HEK293T (cell line): ENCODE measurements at regions not wholly inside any gene's neighbourhood (a gene's known extent, or its start where the extent isn't known, plus 50 kb on each side); places are given as distances from the start of the nearest gene placed in this dataset.

ENCODE experiments used
- CTCF ChIA-PET: fragments of 350-600 bp; formaldehyde crosslinking; extraction: SDS; loops from one replicate; lab custom pipeline; 2021; ENCODE audit warnings: antibody characterized with exemption, inconsistent platforms; lab: Yijun Ruan, JAX
- POLR2A ChIA-PET: fragments of 350-600 bp; formaldehyde crosslinking; extraction: SDS; loops from one replicate; lab custom pipeline; 2020; ENCODE audit warnings: antibody characterized with exemption, inconsistent platforms; lab: Yijun Ruan, JAX
- DNase-seq: peaks from one replicate; pipeline ENCODE4 v3.0.0; 2012; ENCODE audit warnings: mixed read lengths; ENCODE audit errors: extremely low spot score
- ARNT ChIP-seq: fragments of 450-650 bp; IDR thresholded peaks from 2 replicates; pipeline ENCODE4 v1.6.1; 2017; ENCODE audit warnings: mild to moderate bottlenecking
- BHLHE40 ChIP-seq: fragments of 450-650 bp; IDR thresholded peaks from 2 replicates; pipeline ENCODE4 v1.6.1; 2016; ENCODE audit warnings: mild to moderate bottlenecking, moderate library complexity, borderline replicate concordance
- CTBP1 ChIP-seq: fragments of 450-650 bp; IDR thresholded peaks from 2 replicates; pipeline ENCODE4 v1.6.1; 2016; ENCODE audit warnings: borderline replicate concordance
- ELF4 ChIP-seq: fragments of 450-650 bp; IDR thresholded peaks from 2 replicates; pipeline ENCODE4 v1.6.1; 2017; ENCODE audit warnings: antibody characterized with exemption
- FOXA1 ChIP-seq: fragments of 450-650 bp; IDR thresholded peaks from 2 replicates; pipeline ENCODE4 v1.6.1; 2016; ENCODE audit warnings: mild to moderate bottlenecking
- FOXK2 ChIP-seq: fragments of 450-650 bp; IDR thresholded peaks from 2 replicates; pipeline ENCODE4 v1.6.1; 2016; ENCODE audit warnings: mild to moderate bottlenecking
- FOXM1 ChIP-seq: fragments of 450-650 bp; IDR thresholded peaks from 2 replicates; pipeline ENCODE4 v1.6.1; 2017; ENCODE audit warnings: mild to moderate bottlenecking, borderline replicate concordance
- HDGF ChIP-seq: fragments of 450-650 bp; IDR thresholded peaks from 2 replicates; pipeline ENCODE4 v1.6.1; 2017; ENCODE audit warnings: antibody characterized with exemption, borderline replicate concordance
- L3MBTL2 ChIP-seq: fragments of 450-650 bp; conservative IDR thresholded peaks from 2 replicates; pipeline ENCODE4 v1.6.1; 2016; ENCODE audit warnings: mild to moderate bottlenecking
- LEF1 ChIP-seq: fragments of 450-650 bp; IDR thresholded peaks from 2 replicates; pipeline ENCODE4 v1.6.1; 2017; ENCODE audit warnings: mild to moderate bottlenecking, borderline replicate concordance
- NFRKB ChIP-seq: fragments of 450-650 bp; IDR thresholded peaks from 2 replicates; pipeline ENCODE4 v1.6.1; 2016; ENCODE audit warnings: mild to moderate bottlenecking, moderate library complexity
- SP1 ChIP-seq: fragments of 450-650 bp; IDR thresholded peaks from 2 replicates; pipeline ENCODE4 v1.6.1; 2017
- SUZ12 ChIP-seq: fragments of 450-650 bp; IDR thresholded peaks from 2 replicates; pipeline ENCODE4 v1.6.1; 2016; ENCODE audit warnings: mild to moderate bottlenecking
- TARDBP ChIP-seq: fragments of 450-650 bp; IDR thresholded peaks from 2 replicates; pipeline ENCODE4 v1.6.1; 2016
- ZNF384 ChIP-seq: fragments of 450-650 bp; IDR thresholded peaks from 2 replicates; pipeline ENCODE4 v1.6.1; 2016
- TF ChIP-seq, protein P1 (sequence below): fragments of 450-650 bp; IDR thresholded peaks from 2 replicates; pipeline ENCODE4 v1.6.1; 2016

DNA sequence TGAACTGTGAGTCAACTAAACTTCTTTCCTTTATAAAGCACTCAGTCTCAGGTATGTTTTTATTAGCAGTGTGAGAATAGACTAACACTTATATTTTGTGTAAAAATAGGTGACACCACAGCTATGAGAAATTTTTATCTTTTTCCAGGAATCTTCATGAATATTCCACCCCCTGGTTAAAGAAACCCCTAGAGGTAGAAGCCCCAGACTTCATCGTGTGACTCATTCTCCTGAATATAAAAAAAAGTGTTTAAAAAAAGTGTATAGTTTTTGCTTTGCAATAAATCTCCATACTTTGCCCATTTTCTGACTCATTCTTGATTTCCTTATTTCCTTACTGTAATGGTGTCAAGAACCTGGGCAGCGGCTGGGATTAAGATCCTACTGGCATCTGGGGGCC lies 667.6 kb upstream of the CELF2 start:
- TF ChIP-seq HDGF = no peak
- no peak for TF ChIP-seq CTBP1
- TF ChIP-seq, protein P1, sequence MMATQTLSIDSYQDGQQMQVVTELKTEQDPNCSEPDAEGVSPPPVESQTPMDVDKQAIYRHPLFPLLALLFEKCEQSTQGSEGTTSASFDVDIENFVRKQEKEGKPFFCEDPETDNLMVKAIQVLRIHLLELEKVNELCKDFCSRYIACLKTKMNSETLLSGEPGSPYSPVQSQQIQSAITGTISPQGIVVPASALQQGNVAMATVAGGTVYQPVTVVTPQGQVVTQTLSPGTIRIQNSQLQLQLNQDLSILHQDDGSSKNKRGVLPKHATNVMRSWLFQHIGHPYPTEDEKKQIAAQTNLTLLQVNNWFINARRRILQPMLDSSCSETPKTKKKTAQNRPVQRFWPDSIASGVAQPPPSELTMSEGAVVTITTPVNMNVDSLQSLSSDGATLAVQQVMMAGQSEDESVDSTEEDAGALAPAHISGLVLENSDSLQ = no peak
- TF ChIP-seq FOXA1 = no peak
- no peak for TF ChIP-seq ELF4
- TF ChIP-seq ZNF384 = no peak
- TF ChIP-seq FOXK2 = no peak
- TF ChIP-seq BHLHE40 = no peak
- TF ChIP-seq NFRKB = no peak
- ChIA-PET CTCF (no interaction called here), POLR2A (no interaction called here)
- no peak for DNase-seq

- no peak for TF ChIP-seq ELF4
- no peak for TF ChIP-seq FOXK2
- no peak for TF ChIP-seq BHLHE40
- no peak for TF ChIP-seq SUZ12
- no peak for TF ChIP-seq FOXA1
- TF ChIP-seq FOXM1 = no peak
- no peak for TF ChIP-seq TARDBP
- TF ChIP-seq L3MBTL2 = no peak
- TF ChIP-seq HDGF = no peak
- TF ChIP-seq CTBP1 = no peak
- TF ChIP-seq SP1 = no peak
- no peak for TF ChIP-seq LEF1
- TF ChIP-seq ARNT = no peak
- TF ChIP-seq ZNF384 = no peak
- TF ChIP-seq NFRKB = no peak
- TF ChIP-seq, protein P1 = no peak
- ChIA-PET POLR2A (no interaction called here), CTCF (no interaction called here)
- no peak for DNase-seq
Observed at GRCh38 chr10:10351451-10351850, 666.2 kb upstream of the CELF2 start.

DNA sequence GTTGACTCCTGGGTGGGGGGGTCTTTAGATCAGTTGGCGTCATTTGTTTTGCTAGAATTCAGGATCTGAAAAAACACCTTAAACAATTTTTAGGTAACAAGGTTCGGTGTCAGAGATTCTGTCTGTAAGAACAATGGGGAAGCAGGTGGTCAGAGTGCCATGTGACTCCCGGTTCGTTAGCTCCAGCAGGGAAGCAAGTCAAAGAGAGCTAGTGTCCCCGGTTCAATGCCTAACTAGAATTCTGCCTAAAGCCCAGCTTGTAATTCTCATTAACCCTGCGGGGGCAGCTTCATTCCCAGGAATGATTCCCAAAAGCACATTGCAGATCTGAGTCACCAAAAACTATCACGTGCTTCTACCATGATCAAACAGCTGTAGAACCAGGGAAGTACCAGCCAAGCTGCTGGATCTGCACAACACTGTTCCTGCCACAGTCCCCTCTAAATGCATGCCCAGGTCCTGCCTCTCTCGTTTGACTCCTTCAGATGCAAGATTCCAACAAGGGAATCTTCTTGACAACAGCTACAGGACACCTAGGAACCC lies 664.3 kb upstream of the CELF2 start:
- no peak for DNase-seq
- CTCF ChIA-PET = no interaction called here
- POLR2A ChIA-PET = no interaction called here
- TF ChIP-seq SUZ12 = no peak
- TF ChIP-seq BHLHE40 = no peak
- TF ChIP-seq, protein P1 = no peak
- TF ChIP-seq FOXA1 = no peak
- no peak for TF ChIP-seq L3MBTL2
- no peak for TF ChIP-seq FOXM1
- no peak for TF ChIP-seq ZNF384

GRCh38 chr10:10359263-10359662 lies 658.4 kb upstream of the CELF2 start:
- TF ChIP-seq ELF4 (no peak), LEF1 (no peak)
- ChIA-PET POLR2A (no interaction called here), CTCF (interaction anchor here (1.3 kb wide), 1 partner anchor 9 kb away, joined by 5 read pairs; no protein-coding TSS in a partner anchor)
- DNase-seq = no peak

- POLR2A ChIA-PET = no interaction called here
- TF ChIP-seq FOXM1 (no peak), SP1 (no peak), L3MBTL2 (no peak), ELF4 (no peak), NFRKB (no peak), HDGF (no peak), BHLHE40 (no peak), FOXK2 (no peak), SUZ12 (no peak), ARNT (no peak), TARDBP (no peak), LEF1 (no peak)
- CTCF ChIA-PET = no interaction called here
- DNase-seq = no peak
Observed at GRCh38 chr10:10361301-10361885, 656.3 kb upstream of the CELF2 start.

- TF ChIP-seq, protein P1 = no peak
- TF ChIP-seq FOXA1 = no peak
- POLR2A ChIA-PET = no interaction called here
- CTCF ChIA-PET = no interaction called here
- DNase-seq = no peak
Observed at GRCh38 chr10:10362800-10363199, 654.9 kb upstream of the CELF2 start.

GRCh38 chr10:10363217-10363616 lies 654.5 kb upstream of the CELF2 start:
- DNase-seq = no peak
- ChIA-PET CTCF (no interaction called here), POLR2A (no interaction called here)
- no peak for TF ChIP-seq FOXA1
- no peak for TF ChIP-seq TARDBP
- TF ChIP-seq NFRKB = no peak
- no peak for TF ChIP-seq LEF1
- no peak for TF ChIP-seq ZNF384
- TF ChIP-seq ELF4 = no peak
